NOMO-1 treated with DMSO at 0.1 percent for 48 hours (cell line): ENCODE measurements at regions not wholly inside any gene's neighbourhood (a gene's known extent, or its start where the extent isn't known, plus 50 kb on each side); places are given as distances from the start of the nearest gene placed in this dataset.
"Not testable (repeated sequence)": the region's sequence is repeated elsewhere in the genome, so short reads cannot be mapped to it uniquely, and the experiment has no call there.

Experiments
- DNase-seq: peaks from one replicate; lab custom pipeline; 2025; ENCODE audit not compliant: unreplicated experiment; lab: John Stamatoyannopoulos, UW

- DNase-seq = no peak
These were observed 1863.7 kb upstream of the RAG2 start for GRCh38 chr11:38461751-38462150.

- no peak for DNase-seq
These were observed 1862.9 kb upstream of the RAG2 start for GRCh38 chr11:38460896-38461295.

- no peak for DNase-seq
These were observed 1862.4 kb upstream of the RAG2 start for GRCh38 chr11:38460429-38460828.

GRCh38 chr11:38456371-38456770 is 1858.3 kb upstream of the RAG2 start:
- no peak for DNase-seq

- no peak for DNase-seq
These were observed 1850.2 kb upstream of the RAG2 start for GRCh38 chr11:38448284-38448683.

- no peak for DNase-seq
These were observed 1848.3 kb upstream of the RAG2 start for GRCh38 chr11:38446336-38446735.

GRCh38 chr11:38438091-38438490 is 1840.1 kb upstream of the RAG2 start:
- no peak for DNase-seq

- no peak for DNase-seq
These were observed 1827.5 kb upstream of the RAG2 start for GRCh38 chr11:38425578-38425977.

- no peak for DNase-seq
These were observed 1825.0 kb upstream of the RAG2 start for GRCh38 chr11:38423042-38423441.

- DNase-seq = no peak
These were observed 1818.1 kb upstream of the RAG2 start for GRCh38 chr11:38416141-38416540.

- DNase-seq = no peak
These were observed 1813.1 kb upstream of the RAG2 start for GRCh38 chr11:38411149-38411548.

GRCh38 chr11:38402063-38402462 is 1804.0 kb upstream of the RAG2 start:
- no peak for DNase-seq

- no peak for DNase-seq
These were observed 1794.1 kb upstream of the RAG2 start for GRCh38 chr11:38392176-38392575.

- DNase-seq = no peak
These were observed 1786.5 kb upstream of the RAG2 start for GRCh38 chr11:38384568-38384967.

GRCh38 chr11:38365274-38365673 is 1767.2 kb upstream of the RAG2 start:
- no peak for DNase-seq

- no peak for DNase-seq
These were observed 1758.2 kb upstream of the RAG2 start for GRCh38 chr11:38356255-38356654.

GRCh38 chr11:38345286-38345685 is 1747.2 kb upstream of the RAG2 start:
- DNase-seq = no peak

GRCh38 chr11:38341612-38342011 is 1743.6 kb upstream of the RAG2 start:
- DNase-seq = not testable (repeated sequence)

- no peak for DNase-seq
These were observed 1741.9 kb upstream of the RAG2 start for GRCh38 chr11:38339835-38340440.

GRCh38 chr11:38338022-38338421 is 1740.0 kb upstream of the RAG2 start:
- DNase-seq = not testable (repeated sequence)

GRCh38 chr11:38332046-38332445 is 1734.0 kb upstream of the RAG2 start:
- no peak for DNase-seq

- no peak for DNase-seq
These were observed 1732.5 kb upstream of the RAG2 start for GRCh38 chr11:38330578-38330977.

GRCh38 chr11:38323961-38324761 is 1726.1 kb upstream of the RAG2 start:
- DNase-seq = no peak
